SJCRH30 (cell line): ENCODE measurements at regions not wholly inside any gene's neighbourhood (a gene's known extent, or its start where the extent isn't known, plus 50 kb on each side); places are given as distances from the start of the nearest gene placed in this dataset.

Source experiments
- DNase-seq, 2 experiments: peaks; one replicate each; pipeline ENCODE4 v3.0.0-alpha.2; 2015 to 2020
- H3K27ac ChIP-seq: fragments of 250-450 bp; sonication (Bioruptor Pico); 2 replicates; pipeline ENCODE4 v1.5.1; 2020; ENCODE audit warnings: mild to moderate bottlenecking, moderate library complexity
- H3K27me3 ChIP-seq: fragments of 250-450 bp; sonication (Bioruptor Pico); 2 replicates; pipeline ENCODE4 v1.5.1; 2020; ENCODE audit warnings: mild to moderate bottlenecking, moderate library complexity
- H3K36me3 ChIP-seq: fragments of 250-450 bp; sonication (Bioruptor Pico); 2 replicates; pipeline ENCODE4 v1.5.1; 2020; ENCODE audit warnings: mild to moderate bottlenecking, moderate library complexity
- H3K4me1 ChIP-seq: fragments of 250-450 bp; sonication (Bioruptor Pico); 2 replicates; pipeline ENCODE4 v1.5.1; 2020; ENCODE audit warnings: mild to moderate bottlenecking, moderate library complexity
- H3K4me3 ChIP-seq: fragments of 250-450 bp; sonication (Bioruptor Pico); 2 replicates; pipeline ENCODE4 v1.5.1; 2020; ENCODE audit warnings: mild to moderate bottlenecking, moderate library complexity
- H3K9me3 ChIP-seq: fragments of 250-450 bp; sonication (Bioruptor Pico); replicated peaks from 2 replicates; pipeline ENCODE4 v1.5.1; 2020; ENCODE audit warnings: mild to moderate bottlenecking, moderate library complexity

DNA sequence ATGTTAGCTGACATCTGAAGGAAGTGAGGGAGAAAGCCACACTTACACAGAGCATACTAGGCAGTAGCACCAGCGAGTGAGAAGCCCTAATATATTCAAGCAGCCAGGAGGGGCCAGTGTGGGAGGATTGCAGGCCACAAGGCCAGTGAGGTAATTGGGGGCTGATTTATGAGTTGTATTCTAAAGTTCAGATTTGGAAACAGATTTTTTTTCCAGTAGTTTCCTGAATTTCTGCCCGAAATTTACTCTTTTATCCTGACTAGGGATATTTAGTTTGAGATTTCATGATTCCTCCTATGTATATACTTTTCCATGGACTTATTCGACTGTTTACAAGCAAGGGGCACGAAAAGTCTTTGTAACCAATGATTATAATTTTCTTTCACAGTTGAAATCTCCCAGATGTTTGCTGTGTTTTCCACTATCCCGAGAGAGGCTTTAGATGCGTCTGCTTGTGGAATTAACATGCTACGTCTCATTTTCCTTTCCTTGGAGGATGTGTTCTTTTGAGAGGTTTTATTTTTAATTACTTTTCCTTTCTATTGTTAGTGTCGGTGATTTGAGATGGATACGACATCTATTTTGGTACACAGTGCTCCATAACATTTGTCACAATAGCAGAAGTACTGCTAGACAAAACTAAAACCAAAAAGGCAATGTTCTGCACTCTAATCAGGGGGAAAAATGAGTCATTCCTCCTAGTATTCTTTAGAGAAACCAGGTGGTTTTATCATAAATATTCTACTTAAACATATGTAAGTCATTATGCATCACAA, 356.3 kb upstream of the HSF2 start:
- Histone ChIP-seq H3K27me3 (no peaks in the 10 kb centered on the region), H3K9me3 (no peaks in the 10 kb centered on the region), H3K4me1 (no peaks in the 10 kb centered on the region), H3K27ac (no peak overlapping the region), H3K4me3 (no peak overlapping the region), H3K36me3 (no peaks in the 10 kb centered on the region)
- no peak for DNase-seq

DNA sequence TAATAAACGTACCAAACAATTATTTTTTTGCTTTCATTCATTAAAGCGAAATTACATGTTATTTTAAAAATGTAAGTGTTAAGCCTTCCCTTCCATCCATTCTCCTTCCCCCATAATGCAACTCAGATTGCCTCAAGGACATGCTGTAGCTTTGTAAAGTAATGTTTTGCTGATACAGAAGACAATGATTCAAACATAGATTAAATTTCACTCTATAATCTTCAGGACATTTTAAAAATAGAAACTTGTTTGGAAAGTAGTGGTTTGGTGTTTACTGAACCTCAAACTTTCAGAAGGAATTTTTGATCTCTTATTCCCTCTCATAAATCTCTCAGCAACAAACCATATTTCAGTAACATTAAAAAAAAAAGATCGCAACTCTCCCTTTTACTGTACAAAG, 350.9 kb upstream of the HSF2 start:
- no peak overlapping the region for H3K4me3 ChIP-seq
- no peaks in the 10 kb centered on the region for H3K27me3 ChIP-seq
- no peaks in the 10 kb centered on the region for H3K9me3 ChIP-seq
- DNase-seq: no peak
- no peak overlapping the region for H3K27ac ChIP-seq
- no peaks in the 10 kb centered on the region for H3K4me1 ChIP-seq
- H3K36me3 ChIP-seq: no peaks in the 10 kb centered on the region

DNA sequence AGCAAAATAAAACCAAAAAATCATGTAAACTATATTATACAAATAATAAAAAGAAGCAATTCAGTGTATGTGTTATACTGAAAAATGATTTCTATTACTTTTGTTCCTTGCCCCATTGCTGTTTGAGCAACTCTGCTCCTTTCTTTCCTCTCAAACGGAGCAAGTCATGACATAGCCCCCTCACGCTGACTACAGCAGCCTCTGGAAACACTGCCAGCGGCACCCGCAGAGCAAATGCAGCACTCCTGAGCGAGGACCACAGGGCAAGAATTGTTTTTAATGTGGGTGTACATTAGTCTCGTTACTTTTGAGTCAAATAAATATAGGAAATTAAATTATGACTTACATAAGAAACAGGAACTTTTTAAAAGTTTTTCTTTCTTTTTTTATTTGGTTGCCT, 350.1 kb upstream of the HSF2 start:
- Histone ChIP-seq H3K9me3 (no peaks in the 10 kb centered on the region), H3K4me3 (no peak overlapping the region), H3K36me3 (no peaks in the 10 kb centered on the region), H3K27ac (no peak overlapping the region), H3K27me3 (no peaks in the 10 kb centered on the region), H3K4me1 (no peaks in the 10 kb centered on the region)
- no peak for DNase-seq

DNA sequence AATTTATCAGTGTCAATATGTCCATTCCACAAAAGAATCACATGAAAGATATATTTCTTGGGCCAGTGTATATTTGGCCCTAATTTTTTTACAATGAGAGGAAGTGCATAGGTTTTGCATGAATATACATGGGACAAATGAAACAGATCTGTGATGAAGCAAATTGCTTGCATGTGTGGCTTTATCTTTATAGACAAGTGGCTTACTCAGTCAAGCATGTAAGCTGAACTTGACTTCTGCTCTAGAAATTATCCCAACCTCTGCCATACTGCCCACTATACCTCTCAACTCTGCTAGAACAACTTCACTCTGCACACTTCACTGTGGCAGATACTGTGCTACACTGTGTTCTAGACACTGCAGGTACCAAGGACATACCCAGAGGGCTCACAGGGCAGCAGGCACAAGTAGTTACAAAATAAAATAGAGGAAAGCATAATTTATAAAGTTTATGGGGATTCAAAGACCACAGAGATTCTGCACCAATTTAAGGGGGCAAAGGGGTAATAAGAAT, 349.2 kb upstream of the HSF2 start:
- no peak overlapping the region for H3K27ac ChIP-seq
- no peaks in the 10 kb centered on the region for H3K36me3 ChIP-seq
- no peaks in the 10 kb centered on the region for H3K9me3 ChIP-seq
- no peak for DNase-seq
- H3K27me3 ChIP-seq: no peaks in the 10 kb centered on the region
- no peak overlapping the region for H3K4me3 ChIP-seq
- H3K4me1 ChIP-seq: no peaks in the 10 kb centered on the region

DNA sequence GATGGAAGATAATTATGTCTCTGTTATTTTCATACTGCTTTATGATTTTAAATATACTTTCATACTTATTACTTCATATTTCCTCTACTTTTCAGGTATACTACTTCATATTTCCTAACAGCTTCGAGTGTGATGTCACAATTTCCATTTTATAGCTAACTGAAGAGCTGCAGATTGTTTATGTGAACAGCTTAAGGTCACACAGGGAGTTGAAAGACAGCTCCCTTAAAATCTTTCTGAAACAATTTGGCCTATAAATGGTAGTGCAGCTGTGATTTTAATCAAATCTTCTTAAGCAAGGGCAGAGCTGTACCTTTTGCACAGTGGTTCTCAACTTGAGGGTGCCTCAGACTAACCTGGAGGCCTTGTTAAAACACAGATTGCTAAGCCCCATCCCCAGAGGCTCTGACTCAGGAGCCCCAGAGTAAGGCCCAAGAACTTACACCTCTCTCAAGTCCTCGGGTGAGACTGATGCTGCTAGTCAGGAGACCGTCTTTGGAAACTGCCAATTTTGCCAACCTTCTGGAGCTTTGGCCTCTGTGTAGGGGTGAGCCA, 347.0 kb upstream of the HSF2 start:
- Histone ChIP-seq H3K27ac (no peak overlapping the region), H3K4me1 (no peaks in the 10 kb centered on the region), H3K4me3 (no peak overlapping the region), H3K36me3 (no peaks in the 10 kb centered on the region), H3K27me3 (no peaks in the 10 kb centered on the region; the same call in 1 of the 2 replicates), H3K9me3 (no peaks in the 10 kb centered on the region)
- no peak for DNase-seq

DNA sequence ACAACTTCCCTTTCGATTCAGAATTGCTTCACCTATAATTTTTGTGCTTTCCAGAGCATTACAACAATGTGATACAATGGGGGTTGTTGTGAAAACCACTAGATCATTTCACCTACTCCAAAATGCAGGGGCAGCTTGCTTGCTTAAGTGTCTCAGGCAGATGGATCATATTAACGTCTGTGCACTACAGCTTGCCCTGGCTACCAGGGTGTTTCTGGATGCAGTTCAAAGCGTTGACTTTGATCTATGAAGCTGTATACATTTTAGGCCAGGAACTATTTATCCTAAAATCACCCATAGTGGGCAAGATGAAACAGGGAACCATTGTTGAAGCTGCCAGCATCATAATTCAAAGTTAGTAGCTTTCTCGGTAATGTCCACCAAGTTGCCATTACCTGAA, 339.5 kb upstream of the HSF2 start:
- Histone ChIP-seq H3K36me3 (no peaks in the 10 kb centered on the region), H3K4me1 (no peaks in the 10 kb centered on the region), H3K27me3 (no peaks in the 10 kb centered on the region; the same call in 1 of the 2 replicates), H3K9me3 (no peaks in the 10 kb centered on the region), H3K4me3 (no peak overlapping the region), H3K27ac (no peak overlapping the region)
- DNase-seq: no peak

DNA sequence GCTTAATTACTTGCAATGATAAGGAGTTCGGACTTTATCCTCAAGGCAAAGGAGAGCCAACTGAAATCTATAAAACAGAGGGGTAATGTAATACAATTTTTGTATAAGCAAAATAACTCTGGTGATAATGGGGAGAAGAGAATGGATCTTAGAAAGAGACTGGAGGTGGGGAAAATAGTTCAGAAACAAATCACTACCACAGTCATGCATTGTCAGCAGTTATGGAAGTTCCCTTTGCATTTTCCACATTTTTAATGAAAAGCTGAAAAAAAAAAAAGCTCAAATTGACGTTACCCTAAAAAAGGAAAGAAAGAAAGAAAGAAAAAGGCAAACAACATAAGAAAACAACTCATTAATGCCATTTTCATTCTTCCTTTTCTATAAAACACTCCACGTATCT, 337.6 kb upstream of the HSF2 start:
- Histone ChIP-seq H3K27ac (no peak overlapping the region), H3K4me3 (no peak overlapping the region), H3K9me3 (no peaks in the 10 kb centered on the region), H3K36me3 (no peaks in the 10 kb centered on the region), H3K27me3 (no peaks in the 10 kb centered on the region; the same call in 1 of the 2 replicates), H3K4me1 (no peaks in the 10 kb centered on the region)
- no peak for DNase-seq

DNA sequence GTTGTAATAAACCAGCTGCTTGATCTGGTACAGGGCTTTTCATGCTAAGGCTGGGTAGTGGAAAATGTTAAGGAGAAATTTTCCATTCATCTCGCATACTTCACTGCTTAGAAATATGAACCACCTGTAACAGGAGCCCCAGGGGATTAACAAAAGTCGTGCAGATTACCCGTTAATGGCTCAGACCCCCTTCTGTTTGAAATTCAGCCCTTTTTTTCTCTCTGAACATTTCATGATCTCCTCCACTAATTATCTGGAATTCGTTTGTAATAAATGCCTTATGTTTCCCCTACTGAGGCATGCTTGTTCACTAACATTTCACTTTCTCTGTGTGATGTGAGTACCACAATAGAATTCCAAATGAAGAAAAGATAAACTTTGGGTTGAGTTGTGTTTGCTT, 336.4 kb upstream of the HSF2 start:
- Histone ChIP-seq H3K9me3 (no peaks in the 10 kb centered on the region), H3K36me3 (no peaks in the 10 kb centered on the region), H3K4me1 (no peaks in the 10 kb centered on the region), H3K4me3 (no peak overlapping the region), H3K27me3 (no peaks in the 10 kb centered on the region), H3K27ac (no peak overlapping the region)
- peak in 1 of 2 experiments; percentile 37 for DNase-seq

DNA sequence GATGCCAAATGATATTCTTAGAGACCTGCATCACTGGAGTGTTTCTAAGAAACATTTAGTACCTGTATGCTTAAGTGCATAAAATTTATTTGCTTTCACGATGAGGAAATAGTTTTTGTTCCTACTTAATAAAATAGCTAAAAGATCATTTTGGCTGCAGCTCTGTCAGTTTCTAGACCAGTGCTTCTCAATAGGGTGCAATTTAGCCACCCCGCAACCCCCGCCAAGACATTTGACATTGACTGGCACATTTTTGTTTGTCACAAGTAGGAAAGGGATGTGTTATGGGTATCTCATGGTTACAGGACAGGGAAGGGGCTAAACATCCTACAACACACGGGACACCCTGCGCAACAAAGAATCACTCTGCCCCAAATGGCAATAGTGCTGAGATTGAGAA, 335.7 kb upstream of the HSF2 start:
- Histone ChIP-seq H3K9me3 (no peaks in the 10 kb centered on the region), H3K4me1 (no peaks in the 10 kb centered on the region), H3K27me3 (no peaks in the 10 kb centered on the region), H3K27ac (no peak overlapping the region), H3K36me3 (no peaks in the 10 kb centered on the region), H3K4me3 (no peak overlapping the region)
- no peak for DNase-seq

DNA sequence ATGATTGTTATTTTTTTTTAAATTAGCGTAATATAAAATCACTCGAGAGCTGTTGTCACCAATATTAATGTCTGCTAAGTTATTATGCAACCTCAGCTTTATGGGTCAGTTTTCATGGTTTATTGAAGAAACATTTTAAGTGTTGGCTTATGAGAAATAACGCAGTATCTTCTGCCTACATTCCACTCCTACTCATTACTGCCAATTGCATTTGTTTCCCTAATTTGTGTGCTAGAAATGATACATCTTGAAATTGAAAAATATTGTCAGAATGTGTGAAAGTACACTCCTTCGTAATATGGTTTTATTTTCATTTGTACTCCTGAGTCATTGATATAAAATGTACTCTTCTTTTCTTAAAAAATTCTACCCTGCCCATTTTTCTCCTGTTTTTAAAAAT, 333.3 kb upstream of the HSF2 start:
- no peaks in the 10 kb centered on the region for H3K27me3 ChIP-seq
- no peak overlapping the region for H3K27ac ChIP-seq
- H3K9me3 ChIP-seq: no peaks in the 10 kb centered on the region
- no peak overlapping the region for H3K4me3 ChIP-seq
- DNase-seq: no peak
- no peaks in the 10 kb centered on the region for H3K4me1 ChIP-seq
- no peaks in the 10 kb centered on the region for H3K36me3 ChIP-seq

DNA sequence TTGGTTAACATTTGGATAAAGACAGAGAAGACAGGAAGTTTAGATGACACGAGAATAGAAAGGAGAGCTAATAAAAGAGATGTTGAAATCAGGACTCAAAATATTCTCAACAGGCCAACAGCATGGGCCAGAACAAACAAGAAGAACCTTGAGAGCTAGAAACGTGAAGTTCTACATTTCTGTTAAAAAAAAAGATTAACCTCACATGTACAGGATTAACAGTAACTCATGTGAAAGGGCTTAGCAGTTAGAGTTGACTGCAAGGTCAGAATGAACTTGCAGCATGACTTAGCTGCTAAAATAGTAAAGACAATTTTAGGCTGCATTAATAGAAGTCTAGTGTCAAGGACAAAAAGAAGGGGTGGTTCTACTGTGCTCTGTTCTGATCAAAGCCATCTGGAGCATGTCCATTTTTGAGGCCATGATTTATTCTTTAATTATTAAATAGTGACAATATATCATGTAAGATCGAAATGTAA, 331.1 kb upstream of the HSF2 start:
- Histone ChIP-seq H3K9me3 (no peaks in the 10 kb centered on the region), H3K36me3 (no peaks in the 10 kb centered on the region), H3K4me3 (no peak overlapping the region), H3K27me3 (no peaks in the 10 kb centered on the region), H3K4me1 (no peaks in the 10 kb centered on the region), H3K27ac (no peak overlapping the region)
- DNase-seq: no peak

DNA sequence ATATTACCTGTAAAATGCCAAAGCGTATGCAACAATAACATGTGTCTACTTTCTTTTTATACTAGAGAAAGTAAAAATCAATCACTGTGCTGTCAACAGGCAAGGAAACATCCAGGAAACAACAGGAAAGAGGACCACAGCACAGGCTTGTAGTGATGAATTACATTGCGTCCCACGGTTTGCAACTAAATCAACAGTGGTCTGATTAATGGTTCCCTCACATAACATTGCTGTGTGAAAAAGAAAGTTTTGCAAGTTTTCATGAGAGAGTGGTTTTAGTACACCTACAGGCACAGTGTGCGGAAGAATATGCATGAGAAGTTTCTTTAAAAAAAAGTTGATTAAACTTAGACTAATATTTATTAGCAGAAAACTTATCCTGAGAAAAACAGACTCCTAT, 329.5 kb upstream of the HSF2 start:
- Histone ChIP-seq H3K27me3 (no peaks in the 10 kb centered on the region), H3K9me3 (no peaks in the 10 kb centered on the region), H3K4me1 (no peaks in the 10 kb centered on the region), H3K27ac (no peak overlapping the region), H3K36me3 (no peaks in the 10 kb centered on the region), H3K4me3 (no peak overlapping the region)
- DNase-seq: no peak

DNA sequence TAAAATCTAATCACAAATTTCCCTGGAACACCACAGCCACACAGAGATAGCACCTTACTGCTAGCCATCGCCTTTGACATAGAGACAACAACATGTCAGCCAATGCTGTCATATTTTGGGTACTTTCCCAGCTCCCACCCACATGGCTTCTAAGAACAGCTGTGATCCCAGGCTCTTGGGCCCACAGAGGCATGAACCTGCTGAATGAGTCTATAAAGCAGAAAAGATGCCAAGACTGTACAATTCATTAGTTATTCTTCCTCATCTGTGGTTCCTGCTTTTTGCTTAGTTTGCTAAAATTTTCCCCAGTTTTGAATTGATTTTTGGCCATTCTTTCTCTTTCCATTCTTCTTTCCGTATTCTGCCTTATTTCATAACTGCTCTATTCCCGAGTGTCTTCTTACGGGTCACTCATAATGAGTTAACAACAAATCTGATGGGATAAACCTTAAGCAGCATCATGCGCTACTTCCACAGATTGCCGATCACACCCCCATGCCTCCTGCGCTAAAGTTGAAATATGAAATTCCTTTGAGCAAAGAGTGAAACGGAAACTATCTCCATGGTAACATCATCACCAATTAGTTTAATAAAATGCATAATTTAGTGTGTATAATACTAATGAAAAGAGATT, 327.3 kb upstream of the HSF2 start:
- DNase-seq: no peak
- H3K27ac ChIP-seq: no peak overlapping the region
- no peaks in the 10 kb centered on the region for H3K27me3 ChIP-seq
- H3K9me3 ChIP-seq: no peaks in the 10 kb centered on the region
- H3K4me3 ChIP-seq: no peak overlapping the region
- H3K36me3 ChIP-seq: no peaks in the 10 kb centered on the region
- H3K4me1 ChIP-seq: no peaks in the 10 kb centered on the region

DNA sequence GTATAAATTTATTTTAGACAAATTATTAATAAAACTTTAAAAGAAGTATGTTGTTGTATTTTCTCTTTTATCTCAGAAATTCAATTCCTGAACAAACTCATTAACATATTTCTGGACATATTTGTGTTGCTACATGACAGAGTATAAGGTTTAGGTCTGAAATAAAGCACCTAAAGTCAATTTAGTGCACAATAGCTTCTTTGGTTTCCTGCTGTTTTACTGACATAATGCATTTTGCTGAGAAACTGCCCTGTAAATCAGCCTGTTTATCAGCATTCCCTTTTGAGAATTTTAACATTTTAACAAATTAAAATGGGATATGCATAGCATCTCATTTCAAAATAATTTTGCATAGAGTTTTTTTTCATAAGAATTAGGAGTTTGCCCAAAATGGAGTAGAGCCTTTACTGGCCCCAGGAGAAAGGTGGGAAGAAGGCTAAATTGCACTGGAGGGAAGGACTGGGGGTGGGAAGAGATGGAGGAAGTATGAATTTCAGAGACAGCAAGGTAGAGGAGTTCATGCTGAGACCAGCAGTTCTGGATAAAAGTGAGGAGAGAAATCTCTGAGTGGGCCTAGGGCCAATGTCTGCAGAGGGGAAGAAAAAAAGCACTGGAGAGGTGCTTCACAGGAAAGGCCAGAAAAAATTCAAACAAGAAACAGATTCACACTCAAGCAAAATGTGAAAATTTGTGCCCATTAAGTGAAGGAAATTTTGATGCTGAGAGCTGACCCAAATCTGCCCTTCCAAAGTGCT, 324.2 kb upstream of the HSF2 start:
- Histone ChIP-seq H3K4me3 (no peak overlapping the region), H3K9me3 (no peaks in the 10 kb centered on the region), H3K4me1 (no peaks in the 10 kb centered on the region), H3K27me3 (no peaks in the 10 kb centered on the region), H3K27ac (no peak overlapping the region), H3K36me3 (no peaks in the 10 kb centered on the region)
- no peak for DNase-seq

DNA sequence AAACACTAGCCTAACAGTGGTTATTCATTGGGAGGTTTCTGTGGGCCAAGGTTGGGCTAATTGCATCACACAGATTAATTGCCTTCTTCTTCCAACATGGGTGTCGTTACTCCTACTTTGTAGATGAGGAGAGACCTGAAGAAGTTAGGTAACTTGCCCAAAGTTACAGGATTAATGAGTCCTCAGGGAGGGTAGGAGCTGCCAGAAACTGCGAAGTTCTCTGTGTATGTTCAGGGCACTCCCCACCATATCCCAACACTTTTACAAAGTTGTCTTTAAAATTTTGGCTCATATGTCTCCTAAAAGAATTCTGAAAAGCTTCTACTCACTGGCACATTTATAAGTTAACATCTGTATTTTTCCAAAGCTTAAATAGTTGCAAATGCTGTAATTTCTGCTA, 323.5 kb upstream of the HSF2 start:
- Histone ChIP-seq H3K4me1 (no peaks in the 10 kb centered on the region), H3K36me3 (no peaks in the 10 kb centered on the region), H3K27ac (no peak overlapping the region), H3K9me3 (no peaks in the 10 kb centered on the region), H3K4me3 (no peak overlapping the region), H3K27me3 (no peaks in the 10 kb centered on the region)
- no peak for DNase-seq
